Hepatocyte (in vitro differentiated cells): ENCODE measurements at regions not wholly inside any gene's neighbourhood (a gene's known extent, or its start where the extent isn't known, plus 50 kb on each side); places are given as distances from the start of the nearest gene placed in this dataset. TPM values are rescaled to one million over a fixed set of nuclear protein-coding genes. Genes with fewer than 3 reads are reported as not detected.
A peak's percentile ranks its signal among the peaks of the same experiment; 100 is the strongest.

ENCODE experiments used
- DNase-seq: peaks from one replicate; pipeline ENCODE4 v3.0.0-alpha.2; 2016; ENCODE audit warnings: low spot score
- H2AFZ ChIP-seq: fragments of 200-600 bp; sonication (generic); 2 replicates; pipeline ENCODE4 v1.6.0; 2016; ENCODE audit warnings: antibody characterized with exemption, mild to moderate bottlenecking
- H3K27ac ChIP-seq: fragments of 200-600 bp; sonication (generic); 2 replicates; pipeline ENCODE4 v1.5.1; 2016; ENCODE audit warnings: mild to moderate bottlenecking
- H3K27me3 ChIP-seq: fragments of 200-600 bp; sonication (generic); 2 replicates; pipeline ENCODE4 v1.6.1; 2016
- H3K36me3 ChIP-seq: fragments of 200-600 bp; sonication (generic); replicated peaks from 2 replicates; pipeline ENCODE4 v1.5.1; 2016; ENCODE audit warnings: low read depth; ENCODE audit not compliant: insufficient read depth
- H3K4me1 ChIP-seq: fragments of 200-600 bp; sonication (generic); 2 replicates; pipeline ENCODE4 v1.5.1; 2016; ENCODE audit warnings: mild to moderate bottlenecking, moderate library complexity; ENCODE audit not compliant: insufficient read depth
- H3K4me2 ChIP-seq: fragments of 200-600 bp; sonication (generic); 2 replicates; pipeline ENCODE4 v1.6.0; 2016
- H3K4me3 ChIP-seq: fragments of 200-600 bp; sonication (generic); 2 replicates; pipeline ENCODE4 v1.5.1; 2016; ENCODE audit warnings: mild to moderate bottlenecking
- H3K79me2 ChIP-seq: fragments of 200-600 bp; sonication (generic); 2 replicates; pipeline ENCODE4 v1.6.0; 2017; ENCODE audit warnings: mild to moderate bottlenecking
- H3K9me2 ChIP-seq: fragments of 200-600 bp; sonication (generic); replicated peaks from 2 replicates; pipeline ENCODE4 v1.6.0; 2017; ENCODE audit warnings: mild to moderate bottlenecking; ENCODE audit not compliant: insufficient read depth
- H3K9me3 ChIP-seq: fragments of 200-600 bp; sonication (generic); 2 replicates; pipeline ENCODE4 v1.5.1; 2016; ENCODE audit warnings: low read depth, mild to moderate bottlenecking
- H4K20me1 ChIP-seq: fragments of 200-600 bp; sonication (generic); 2 replicates; pipeline ENCODE4 v1.6.0; 2016; ENCODE audit warnings: mild to moderate bottlenecking; ENCODE audit not compliant: insufficient read depth, poor library complexity, severe bottlenecking
- CTCF ChIP-seq: fragments of 200-600 bp; sonication (generic); IDR thresholded peaks from 2 replicates; pipeline ENCODE4 v1.5.1; 2016; ENCODE audit warnings: antibody characterized with exemption, mild to moderate bottlenecking; ENCODE audit not compliant: poor library complexity
- EZH2 ChIP-seq: fragments of 200-600 bp; sonication (generic); IDR thresholded peaks from 2 replicates; pipeline ENCODE4 v1.6.1; 2016; ENCODE audit warnings: antibody characterized with exemption, mild to moderate bottlenecking, borderline replicate concordance
- EZH2phosphoT487 ChIP-seq: fragments of 200-600 bp; sonication (generic); IDR thresholded peaks from one replicate; pipeline ENCODE4 v1.6.1; 2018; ENCODE audit warnings: antibody characterized with exemption, mild to moderate bottlenecking, low read depth, moderate library complexity; ENCODE audit not compliant: unreplicated experiment, severe bottlenecking
- WGBS: methylation state at CpG from one replicate; pipeline ENCODE4 v1.1.6; 2016; ENCODE audit warnings: low lambda C conversion rate; ENCODE audit errors: missing lambda C conversion rate; 5-methylcytosine and 5-hydroxymethylcytosine counted together
- small RNA-seq: library from RNA; depleted of rRNA; stranded (forward); fragments of <200 nt; gene quantifications from one replicate; pipeline ENCODE3, GENCODE V24; 2014

- Histone ChIP-seq H3K36me3 (no peaks in the 10 kb centered on the region), H3K27me3 (no peaks in the 10 kb centered on the region), H3K4me2 (peak overlapping the region; percentile 71), H3K4me1 (no peaks in the 10 kb centered on the region), H4K20me1 (no peaks in the 10 kb centered on the region), H3K79me2 (no peaks in the 10 kb centered on the region), H3K27ac (peak overlapping the region; percentile 85), H2AFZ (peak overlapping the region; percentile 83), H3K9me2 (no peaks in the 10 kb centered on the region), H3K4me3 (peak overlapping the region; percentile 24), H3K9me3 (no peaks in the 10 kb centered on the region)
- 20% methylated on average over 19 of the region's 19 CpGs for whole genome bisulfite sequencing
- TF ChIP-seq EZH2, result no peak
- TF ChIP-seq EZH2phosphoT487, result no peak
- peak; percentile 89 for TF ChIP-seq CTCF
- peak; percentile 93 for DNase-seq
These were observed 50.7 kb upstream of the SLC30A5 start for GRCh38 chr5:69042915-69043654.

- Histone ChIP-seq H3K9me3 (no peaks in the 10 kb centered on the region), H3K9me2 (no peaks in the 10 kb centered on the region), H3K27ac (peak overlapping the region; percentile 85), H3K4me2 (peak overlapping the region; percentile 71), H3K79me2 (no peaks in the 10 kb centered on the region), H3K4me3 (peak overlapping the region; percentile 24), H3K27me3 (no peaks in the 10 kb centered on the region), H3K4me1 (no peaks in the 10 kb centered on the region), H2AFZ (peak overlapping the region; percentile 83), H3K36me3 (no peaks in the 10 kb centered on the region), H4K20me1 (no peaks in the 10 kb centered on the region)
- 75% methylated on average over 2 of the region's 2 CpGs for WGBS
- no peak for DNase-seq
- no peak for TF ChIP-seq EZH2phosphoT487
- TF ChIP-seq CTCF, result no peak
- no peak for TF ChIP-seq EZH2
These were observed 50.2 kb upstream of the SLC30A5 start for GRCh38 chr5:69043655-69043996.

Small RNA genes lying in the stretch of these regions (small RNA-seq; reads per million reads assigned to genes)
- not detected for gene RF00096
- not detected for gene RN7SKP251
- not detected for gene VWA8P1
